ENCODE measurements at regions not wholly inside any gene's neighbourhood (a gene's known extent, or its start where the extent isn't known, plus 50 kb on each side); places are given as distances from the start of the nearest gene placed in this dataset.
"Not testable (repeated sequence)": the region's sequence is repeated elsewhere in the genome, so short reads cannot be mapped to it uniquely, and the experiment has no call there.

GRCh38 chrX:125544031-125544660 is 224.5 kb downstream of the TEX13C start:
- Histone ChIP-seq H3K36me3 (no peaks in the 10 kb centered on the region), H3K4me1 (no peaks in the 10 kb centered on the region), H3K27me3 (no peaks in the 10 kb centered on the region), H3K9me3 (no peaks in the 10 kb centered on the region), H3K4me3 (ENCODE audit: low read depth, low read length) (no peak overlapping the region)
- TF ChIP-seq CTCF (IDR thresholded peaks at IDR 0.05; ENCODE audit: low read depth, low read length), result no peak
- DNase-seq, result no peak

- no peak overlapping the region for H3K4me3 ChIP-seq (ENCODE audit: low read depth, low read length)
- no peak for TF ChIP-seq CTCF (IDR thresholded peaks at IDR 0.05; ENCODE audit: low read depth, low read length)
- no peaks in the 10 kb centered on the region for H3K9me3 ChIP-seq
- H3K36me3 ChIP-seq, result no peaks in the 10 kb centered on the region
- H3K27me3 ChIP-seq, result no peaks in the 10 kb centered on the region
- no peaks in the 10 kb centered on the region for H3K4me1 ChIP-seq
- no peak for DNase-seq
Observed at GRCh38 chrX:125544856-125545255, 225.2 kb downstream of the TEX13C start.

GRCh38 chrX:125577479-125577878 is 257.8 kb downstream of the TEX13C start:
- Histone ChIP-seq H3K27me3 (no peaks in the 10 kb centered on the region), H3K36me3 (no peaks in the 10 kb centered on the region), H3K4me3 (ENCODE audit: low read depth, low read length) (no peak overlapping the region), H3K9me3 (no peaks in the 10 kb centered on the region), H3K4me1 (no peaks in the 10 kb centered on the region)
- TF ChIP-seq CTCF (IDR thresholded peaks at IDR 0.05; ENCODE audit: low read depth, low read length), result no peak
- no peak for DNase-seq

- DNase-seq, result no peak
- Histone ChIP-seq H3K27me3 (no peaks in the 10 kb centered on the region), H3K36me3 (no peaks in the 10 kb centered on the region), H3K4me3 (ENCODE audit: low read depth, low read length) (no peak overlapping the region), H3K9me3 (no peaks in the 10 kb centered on the region), H3K4me1 (no peaks in the 10 kb centered on the region)
- no peak for TF ChIP-seq CTCF (IDR thresholded peaks at IDR 0.05; ENCODE audit: low read depth, low read length)
Observed at GRCh38 chrX:125604448-125604847, 284.8 kb downstream of the TEX13C start.

- Histone ChIP-seq H3K9me3 (no peaks in the 10 kb centered on the region), H3K4me1 (no peaks in the 10 kb centered on the region), H3K4me3 (ENCODE audit: low read depth, low read length) (no peak overlapping the region), H3K36me3 (no peaks in the 10 kb centered on the region), H3K27me3 (no peaks in the 10 kb centered on the region)
- no peak for DNase-seq
- TF ChIP-seq CTCF (IDR thresholded peaks at IDR 0.05; ENCODE audit: low read depth, low read length), result no peak
Observed at GRCh38 chrX:125605145-125605544, 285.5 kb downstream of the TEX13C start.

GRCh38 chrX:125614591-125615343 is 295.1 kb downstream of the TEX13C start:
- not testable (repeated sequence) for H3K4me3 ChIP-seq (ENCODE audit: low read depth, low read length); DNase-seq; H3K27me3 ChIP-seq; H3K4me1 ChIP-seq; H3K36me3 ChIP-seq; H3K9me3 ChIP-seq

All from BE2C (cell line).